Endothelial cell of umbilical vein (primary cell): ENCODE measurements at regions not wholly inside any gene's neighbourhood (a gene's known extent, or its start where the extent isn't known, plus 50 kb on each side); places are given as distances from the start of the nearest gene placed in this dataset.

Experiments
- BruUV-seq: library from RNA; stranded (reverse); fragments of 400-500 nt; replicated peaks from 2 replicates; lab custom pipeline; 2021; lab: Mats Ljungman, UMichigan
- CTCF ChIA-PET: fragments of 300-600, 350-600 bp; sonication (Branson Sonifier 250); formaldehyde crosslinking; loops from one replicate; lab custom pipeline; 2021; ENCODE audit warnings: antibody characterized with exemption, inconsistent platforms; lab: Charles Lee
- POLR2A ChIA-PET: fragments of 300-600, 350-600 bp; sonication (Branson Sonifier 250); formaldehyde crosslinking; loops from one replicate; lab custom pipeline; 2021; ENCODE audit warnings: antibody characterized with exemption, inconsistent platforms; lab: Charles Lee
- DNase-seq: peaks from one replicate; pipeline ENCODE4 v3.0.0-alpha.2; 2011; ENCODE audit warnings: low read depth, low spot score
- FAIRE-seq: peaks from 2 replicates; lab custom pipeline; 2011; peaks lifted over from hg19 to GRCh38; lab: Jason Lieb, UNC
- H2AFZ ChIP-seq: 2 replicates; pipeline ENCODE4 v1.6.0; 2012; ENCODE audit warnings: low read depth, low read length, control low read depth, inconsistent platforms
- H3K27ac ChIP-seq: 2 replicates; pipeline ENCODE4 v1.5.1; 2011; ENCODE audit warnings: low read depth, mild to moderate bottlenecking, control low read depth, low read length, moderate library complexity; ENCODE audit not compliant: insufficient read depth
- H3K27me3 ChIP-seq, 2 experiments: 2 replicates each; pipeline versions ENCODE4 v1.6.0 to v1.6.1; 2011; ENCODE audit warnings: low read length in 2 of 2, mixed read lengths in 1 of 2; ENCODE audit not compliant: control insufficient read depth in 2 of 2, insufficient read depth in 2 of 2
- H3K36me3 ChIP-seq, 2 experiments: 2 replicates in 1 of 2; 3 replicates in 1 of 2; pipeline ENCODE4 v1.5.1; 2011; ENCODE audit warnings: low read length in 2 of 2, mild to moderate bottlenecking in 1 of 2, moderate library complexity in 1 of 2; ENCODE audit not compliant: control insufficient read depth in 2 of 2, insufficient read depth in 2 of 2; ENCODE audit errors: extremely low read depth in 1 of 2
- H3K4me1 ChIP-seq: 3 replicates; pipeline ENCODE4 v1.5.1; 2011; ENCODE audit warnings: mild to moderate bottlenecking, low read length; ENCODE audit not compliant: control insufficient read depth, insufficient read depth; ENCODE audit errors: extremely low read depth
- H3K4me2 ChIP-seq: 2 replicates; pipeline ENCODE4 v1.6.1; 2011; ENCODE audit warnings: low read length, control low read depth, mixed read lengths; ENCODE audit not compliant: insufficient read depth
- H3K4me3 ChIP-seq, 3 experiments: fragments of 200-600 bp in 1 of 3; sonication (generic), shearing (Covaris generic) in 1 of 3; replicated peaks in 1 of 3; 2 replicates each; pipeline ENCODE4 v1.5.1; 2011 to 2016; ENCODE audit warnings: control low read depth in 3 of 3, low read length in 3 of 3, mild to moderate bottlenecking in 2 of 3, inconsistent platforms in 1 of 3, low read depth in 1 of 3, moderate library complexity in 1 of 3; ENCODE audit not compliant: insufficient read depth in 1 of 3
- H3K79me2 ChIP-seq: 2 replicates; pipeline ENCODE4 v1.6.0; 2012; ENCODE audit warnings: low read length, inconsistent platforms; ENCODE audit not compliant: control insufficient read depth, insufficient read depth
- H3K9ac ChIP-seq: replicated peaks from 2 replicates; pipeline ENCODE3; 2011; ENCODE audit warnings: low read length, control low read depth; ENCODE audit not compliant: insufficient read depth; ENCODE audit errors: extremely low read depth
- H3K9me1 ChIP-seq: replicated peaks from 3 replicates; pipeline ENCODE4 v1.6.0; 2011; ENCODE audit warnings: mild to moderate bottlenecking, low read length; ENCODE audit not compliant: control insufficient read depth, insufficient read depth; ENCODE audit errors: extremely low read depth
- H3K9me3 ChIP-seq: replicated peaks from 2 replicates; pipeline ENCODE4 v1.5.1; 2012; ENCODE audit warnings: low read length, inconsistent platforms; ENCODE audit not compliant: control insufficient read depth, insufficient read depth
- H4K20me1 ChIP-seq: replicated peaks from 2 replicates; pipeline ENCODE3; 2011; ENCODE audit warnings: mild to moderate bottlenecking, low read length; ENCODE audit not compliant: control insufficient read depth, insufficient read depth; ENCODE audit errors: extremely low read depth
- EZH2 ChIP-seq: IDR thresholded peaks from 2 replicates; pipeline ENCODE4 v1.6.1; 2012; ENCODE audit warnings: borderline replicate concordance, low read depth, mild to moderate bottlenecking, moderate library complexity, low read length, inconsistent platforms; ENCODE audit not compliant: severe bottlenecking
- FOS ChIP-seq: IDR thresholded peaks from 2 replicates; pipeline ENCODE4 v1.6.1; 2011; ENCODE audit warnings: mild to moderate bottlenecking, low read length, moderate library complexity, borderline replicate concordance; ENCODE audit not compliant: insufficient read depth
- GATA2 ChIP-seq: IDR thresholded peaks from 2 replicates; pipeline ENCODE4 v1.7.0; 2011; ENCODE audit warnings: low read depth, mild to moderate bottlenecking, moderate library complexity, mixed read lengths, low read length; ENCODE audit not compliant: insufficient read length, insufficient read depth
- JUN ChIP-seq: IDR thresholded peaks from 2 replicates; pipeline ENCODE4 v1.6.1; 2011; ENCODE audit warnings: borderline replicate concordance, low read depth; ENCODE audit not compliant: insufficient read length, insufficient read depth
- POLR2A ChIP-seq: IDR thresholded peaks from 2 replicates; pipeline ENCODE4 v1.6.1; 2012; ENCODE audit warnings: low read depth, mild to moderate bottlenecking, control low read depth, low read length
- POLR2AphosphoS5 ChIP-seq: IDR thresholded peaks from 2 replicates; pipeline ENCODE4 v1.6.1; 2012; ENCODE audit warnings: low read depth, mild to moderate bottlenecking, control low read depth, low read length, moderate library complexity; ENCODE audit not compliant: insufficient read depth
- dilution Hi-C: fragments of 300-500 bp; cut with MboI; formaldehyde crosslinking; loops from one replicate; pipeline ENCODE4 v1.15.0; 2019; ENCODE audit warnings: low sequenced_read_pairs; ENCODE audit not compliant: extremely low pct_ligation_motif_present
- intact Hi-C: fragments of 100-400 bp; cut with micrococcal nuclease; formaldehyde crosslinking; loops from one replicate; pipeline ENCODE4 v1.10.0; 2022
- TF ChIP-seq, protein P1 (sequence below), 2 donors: IDR thresholded peaks; 1 replicate in 1 of 2; 2 replicates in 1 of 2; pipeline ENCODE4 v1.5.1; 2011; ENCODE audit warnings: low read length in 2 of 2, mild to moderate bottlenecking in 2 of 2, moderate library complexity in 2 of 2, control low read depth in 1 of 2, inconsistent platforms in 1 of 2, low read depth in 1 of 2; ENCODE audit not compliant: insufficient read depth in 1 of 2; ENCODE audit errors: extremely low read depth in 1 of 2
- TF ChIP-seq, protein P2 (sequence below): IDR thresholded peaks from 2 replicates; pipeline ENCODE4 v1.6.1; 2011; ENCODE audit not compliant: insufficient read depth, insufficient read length

DNA sequence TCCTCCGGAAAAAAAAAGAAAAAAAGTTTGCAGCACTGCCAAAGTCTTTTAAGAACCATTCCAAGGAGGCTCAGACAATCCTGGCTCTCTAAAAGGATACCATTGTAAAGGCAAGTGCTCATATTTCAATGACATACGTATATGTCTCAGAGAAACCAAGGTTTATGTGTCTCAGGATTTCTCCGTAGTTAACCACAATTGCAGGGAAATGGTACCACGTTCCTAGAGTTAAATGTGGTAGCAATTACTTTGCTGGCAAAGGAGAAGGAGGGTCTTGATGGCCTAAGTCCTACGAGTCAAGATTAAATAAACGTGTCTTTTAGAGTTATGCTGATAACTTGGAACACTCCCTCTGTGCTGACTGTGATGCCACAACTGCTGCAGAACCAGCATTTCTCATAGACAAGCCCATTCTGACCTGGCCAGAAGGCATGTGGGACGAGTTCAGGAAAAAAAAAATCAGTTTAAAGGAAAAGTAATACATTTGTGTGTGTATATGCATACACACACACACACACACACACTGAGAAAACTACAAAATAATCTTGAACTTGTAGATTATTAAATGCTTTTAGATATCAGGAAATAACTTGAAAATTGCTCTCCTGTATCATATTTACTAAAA is 245.9 kb downstream of the FGFR2 start:
- H3K4me2 ChIP-seq = no peak overlapping the region
- no peaks in the 10 kb centered on the region for H4K20me1 ChIP-seq
- H3K9me3 ChIP-seq = no peaks in the 10 kb centered on the region
- no peak overlapping the region for H3K9ac ChIP-seq
- TF ChIP-seq JUN (no peak), POLR2A (no peak)
- TF ChIP-seq, protein P1, sequence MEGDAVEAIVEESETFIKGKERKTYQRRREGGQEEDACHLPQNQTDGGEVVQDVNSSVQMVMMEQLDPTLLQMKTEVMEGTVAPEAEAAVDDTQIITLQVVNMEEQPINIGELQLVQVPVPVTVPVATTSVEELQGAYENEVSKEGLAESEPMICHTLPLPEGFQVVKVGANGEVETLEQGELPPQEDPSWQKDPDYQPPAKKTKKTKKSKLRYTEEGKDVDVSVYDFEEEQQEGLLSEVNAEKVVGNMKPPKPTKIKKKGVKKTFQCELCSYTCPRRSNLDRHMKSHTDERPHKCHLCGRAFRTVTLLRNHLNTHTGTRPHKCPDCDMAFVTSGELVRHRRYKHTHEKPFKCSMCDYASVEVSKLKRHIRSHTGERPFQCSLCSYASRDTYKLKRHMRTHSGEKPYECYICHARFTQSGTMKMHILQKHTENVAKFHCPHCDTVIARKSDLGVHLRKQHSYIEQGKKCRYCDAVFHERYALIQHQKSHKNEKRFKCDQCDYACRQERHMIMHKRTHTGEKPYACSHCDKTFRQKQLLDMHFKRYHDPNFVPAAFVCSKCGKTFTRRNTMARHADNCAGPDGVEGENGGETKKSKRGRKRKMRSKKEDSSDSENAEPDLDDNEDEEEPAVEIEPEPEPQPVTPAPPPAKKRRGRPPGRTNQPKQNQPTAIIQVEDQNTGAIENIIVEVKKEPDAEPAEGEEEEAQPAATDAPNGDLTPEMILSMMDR (IDR thresholded peaks at IDR 0.05; ENCODE audit: extremely low read depth in 1 of 2, insufficient read depth in 1 of 2, low read depth in 1 of 2, low read length in 2 of 2) = no peak
- dilution Hi-C loops (no loop called here), intact Hi-C loops (no loop called here)
- H3K4me3 ChIP-seq = no peak overlapping the region
- ChIA-PET CTCF (no interaction called here), POLR2A (no interaction called here)
- no peak overlapping the region for H2AFZ ChIP-seq
- DNase-seq (no peak), FAIRE-seq (no peak)
- no peaks in the 10 kb centered on the region for H3K36me3 ChIP-seq
- H3K4me1 ChIP-seq = no peaks in the 10 kb centered on the region
- no peaks in the 10 kb centered on the region for H3K27me3 ChIP-seq
- H3K79me2 ChIP-seq = no peaks in the 10 kb centered on the region
- no peak overlapping the region for H3K27ac ChIP-seq
- BruUV-seq = no TSS peak
- no peaks in the 10 kb centered on the region for H3K9me1 ChIP-seq

DNA sequence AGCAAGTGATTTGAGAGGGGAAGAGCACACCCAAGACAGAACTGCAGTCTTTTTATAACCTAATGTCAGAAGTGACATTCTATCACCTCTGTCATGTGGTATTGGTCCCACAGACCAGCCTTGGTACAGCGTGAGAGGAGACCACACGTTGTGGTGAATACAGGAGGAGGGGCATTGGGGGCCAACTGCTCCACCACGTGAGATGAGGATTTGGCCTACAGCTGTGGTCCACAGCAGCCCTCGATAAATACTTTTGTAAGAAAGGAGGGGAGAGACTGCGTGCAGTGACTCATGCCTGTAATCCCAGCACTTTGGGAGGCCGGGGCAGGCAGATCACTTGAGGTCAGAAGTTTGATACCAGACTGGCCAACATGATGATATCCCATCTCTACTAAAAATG is 243.1 kb downstream of the FGFR2 start:
- intact Hi-C loops = no loop called here

More for the DNA sequence above, 243.1 kb downstream of the FGFR2 start:
- Histone ChIP-seq H3K4me1 (no peaks in the 10 kb centered on the region), H3K9ac (no peak overlapping the region), H3K27me3 (no peaks in the 10 kb centered on the region), H3K36me3 (no peaks in the 10 kb centered on the region), H3K9me3 (no peaks in the 10 kb centered on the region), H2AFZ (no peak overlapping the region), H3K4me2 (no peak overlapping the region), H3K4me3 (no peak overlapping the region), H3K27ac (no peak overlapping the region), H3K9me1 (no peaks in the 10 kb centered on the region), H3K79me2 (no peaks in the 10 kb centered on the region), H4K20me1 (no peaks in the 10 kb centered on the region)
- DNase-seq (no peak), FAIRE-seq (no peak)
- BruUV-seq = no TSS peak
- ChIA-PET POLR2A (no interaction called here), CTCF (no interaction called here)
- TF ChIP-seq POLR2AphosphoS5 (no peak), FOS (no peak), JUN (no peak), POLR2A (no peak), GATA2 (no peak), EZH2 (no peak)
- TF ChIP-seq, protein P1 (IDR thresholded peaks at IDR 0.05; ENCODE audit: extremely low read depth in 1 of 2, insufficient read depth in 1 of 2, low read depth in 1 of 2, low read length in 2 of 2) = no peak
- TF ChIP-seq, protein P2, sequence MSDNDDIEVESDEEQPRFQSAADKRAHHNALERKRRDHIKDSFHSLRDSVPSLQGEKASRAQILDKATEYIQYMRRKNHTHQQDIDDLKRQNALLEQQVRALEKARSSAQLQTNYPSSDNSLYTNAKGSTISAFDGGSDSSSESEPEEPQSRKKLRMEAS = no peak
- dilution Hi-C loops = no loop called here
